Activated CD4-positive, CD25-positive, alpha-beta regulatory T cell treated with anti-CD3 and anti-CD28 coated beads, Interleukin-2, amount 50 U/mL, for 16 hours (primary cell): ENCODE measurements at regions not wholly inside any gene's neighbourhood (a gene's known extent, or its start where the extent isn't known, plus 50 kb on each side); places are given as distances from the start of the nearest gene placed in this dataset.

Experiments used
- DNase-seq: peaks from one replicate; pipeline ENCODE4 v3.0.0-alpha.2; 2020; ENCODE audit warnings: low read depth, low spot score

DNA sequence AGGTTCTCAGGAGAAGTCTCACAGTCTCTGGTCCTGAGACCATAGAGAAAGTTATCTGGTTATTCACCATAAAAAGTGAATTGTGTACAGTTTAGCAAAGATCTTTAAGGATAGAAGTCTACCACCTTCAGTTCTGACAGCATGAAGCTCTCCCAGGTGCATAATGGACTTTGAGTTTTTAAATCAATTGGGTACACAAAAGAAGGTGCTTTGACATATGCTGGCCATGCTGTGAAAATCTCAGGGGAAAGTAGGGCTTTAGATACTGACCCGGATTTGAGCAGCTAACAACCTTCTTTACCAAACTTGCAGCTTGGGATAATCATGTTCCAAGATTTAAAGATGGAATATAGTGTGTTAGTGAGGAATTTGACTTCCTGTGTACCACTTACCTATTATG is 264.2 kb downstream of the ZSWIM6 start:
- no peak for DNase-seq

- no peak for DNase-seq
Measured at GRCh38 chr5:61597684-61598083, 265.6 kb downstream of the ZSWIM6 start.

GRCh38 chr5:61598126-61598525 is 266.1 kb downstream of the ZSWIM6 start:
- DNase-seq = no peak

DNA sequence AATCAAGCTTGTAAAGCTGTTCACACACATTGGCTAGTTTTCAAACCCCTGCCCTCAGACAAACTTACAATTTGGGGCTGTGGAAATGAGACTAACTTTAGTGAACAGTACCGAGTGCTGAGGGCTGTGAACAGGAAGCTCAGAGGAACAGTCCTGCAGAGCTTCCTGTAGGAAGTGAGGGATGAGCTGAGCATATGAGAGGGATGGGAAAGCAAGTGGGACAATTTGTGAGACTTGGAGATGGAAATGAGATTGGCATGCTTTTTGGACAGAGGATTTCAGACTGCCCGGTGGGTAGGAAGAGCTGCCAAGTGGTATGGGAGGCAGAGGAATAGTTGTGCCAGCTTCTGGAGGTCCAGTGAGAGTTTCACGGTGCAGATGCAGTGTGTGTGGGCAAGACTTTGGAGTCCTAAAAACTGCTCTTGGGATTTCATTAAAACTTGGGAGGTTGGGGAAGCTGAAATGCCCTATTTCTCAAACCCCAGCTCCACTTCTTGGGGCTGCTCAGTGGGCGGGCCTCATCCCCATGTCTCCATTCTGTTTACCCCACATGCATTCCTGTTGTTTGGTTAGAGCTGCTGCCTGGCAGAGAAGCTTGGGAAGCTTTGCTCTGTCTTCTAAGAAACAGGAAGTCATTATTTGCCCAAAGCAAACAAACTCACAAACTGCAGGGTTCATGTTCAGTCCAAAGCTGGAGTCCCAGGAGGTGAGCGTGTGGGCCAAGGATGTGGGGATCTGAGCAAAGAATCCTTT is 267.5 kb downstream of the ZSWIM6 start:
- DNase-seq = no peak

DNA sequence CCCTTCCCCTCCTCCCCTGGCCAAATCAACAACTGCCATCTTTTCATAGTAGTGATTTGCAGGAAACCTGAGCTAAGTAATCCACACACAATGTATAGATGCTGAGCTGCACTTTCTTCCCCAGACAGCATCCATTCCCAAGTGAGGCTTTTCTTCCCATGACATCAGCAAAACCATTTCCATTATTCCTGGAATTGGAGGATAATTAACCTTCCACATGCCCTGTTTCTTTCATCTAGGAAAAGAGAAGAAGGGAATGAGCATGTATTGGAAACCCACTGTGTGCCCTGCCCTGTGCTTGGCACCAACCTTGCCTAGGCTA is 268.0 kb downstream of the ZSWIM6 start:
- DNase-seq = no peak

- no peak for DNase-seq
Measured at GRCh38 chr5:61600945-61601511, 269.0 kb downstream of the ZSWIM6 start.

- DNase-seq = no peak
Measured at GRCh38 chr5:61603211-61603908, 271.3 kb downstream of the ZSWIM6 start.

- no peak for DNase-seq
Measured at GRCh38 chr5:61604076-61605025, 272.3 kb downstream of the ZSWIM6 start.

DNA sequence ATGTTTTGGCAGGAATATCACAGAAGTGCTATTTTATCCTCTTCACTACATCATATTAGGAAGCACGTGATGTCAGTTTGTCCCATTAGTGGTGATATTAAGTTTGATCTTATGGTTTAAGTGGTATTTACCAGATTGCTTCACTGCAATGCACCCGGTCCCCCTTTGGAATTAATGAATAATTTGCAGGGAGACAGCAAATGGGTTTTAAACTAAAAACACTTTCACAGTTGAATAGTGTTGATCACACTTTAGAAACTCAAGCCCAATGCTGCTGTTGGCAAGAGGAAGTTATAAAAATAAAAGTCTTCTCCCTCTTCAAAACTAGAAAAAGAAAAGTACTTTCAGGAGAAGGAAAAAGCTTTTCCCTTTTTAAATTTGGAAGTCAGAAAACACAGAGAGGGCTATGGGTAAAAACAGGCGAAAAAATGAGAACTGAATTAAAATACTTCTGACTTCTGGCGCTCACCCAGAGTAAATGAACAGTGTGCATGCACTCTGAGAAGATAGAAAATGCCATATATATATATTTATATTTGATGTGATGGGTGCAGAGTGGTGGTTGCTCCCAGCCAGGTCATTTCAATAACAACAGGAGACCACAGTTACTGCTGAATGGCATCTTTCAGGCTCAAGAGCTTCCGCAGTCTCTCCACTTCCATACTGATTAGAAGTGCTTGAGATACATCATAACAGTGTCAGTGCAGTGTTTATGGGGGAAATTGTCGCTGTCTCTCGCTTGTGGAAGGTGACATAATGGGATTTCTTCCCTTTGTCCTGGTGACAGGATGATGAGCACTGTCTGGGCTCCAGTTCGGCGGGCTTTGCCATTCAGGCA is 278.0 kb downstream of the ZSWIM6 start:
- DNase-seq = no peak

DNA sequence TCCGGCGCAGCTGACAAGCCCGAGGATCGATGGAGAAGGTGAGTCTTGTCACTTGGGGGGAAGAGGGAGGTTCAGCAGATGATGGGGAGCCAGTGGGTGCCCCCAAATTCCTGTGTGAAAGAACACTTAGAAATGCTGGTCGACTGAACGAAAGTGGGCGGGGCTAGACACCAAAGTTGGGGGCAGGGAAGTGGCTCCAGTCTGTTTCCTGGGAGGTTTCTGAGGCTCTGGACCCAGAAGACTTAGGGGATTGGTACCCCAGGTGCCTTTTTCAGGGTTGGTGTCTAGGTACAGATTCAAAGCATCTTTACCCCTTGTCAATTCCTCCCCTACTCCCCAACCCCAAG is 278.6 kb downstream of the ZSWIM6 start:
- no peak for DNase-seq

GRCh38 chr5:61612431-61612830 is 280.4 kb downstream of the ZSWIM6 start:
- no peak for DNase-seq

DNA sequence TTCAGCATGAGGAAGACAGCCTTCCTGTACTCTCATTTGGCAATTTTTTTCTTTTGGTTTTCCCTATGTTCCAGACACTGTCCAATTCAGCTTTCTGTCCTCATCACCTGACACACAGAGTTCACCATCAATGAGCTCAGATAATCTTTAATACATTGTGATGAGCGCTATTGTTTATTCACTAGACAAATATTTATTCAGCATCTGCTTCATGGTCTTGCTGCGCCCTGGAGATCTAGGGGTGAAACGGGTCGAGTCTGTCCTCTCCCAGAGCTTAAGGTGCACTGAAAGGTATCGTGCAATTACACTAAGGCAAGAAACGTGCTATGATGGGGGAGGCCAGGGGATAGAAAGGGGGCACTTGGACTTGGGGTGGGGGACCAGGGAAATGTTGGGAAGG is 281.6 kb downstream of the ZSWIM6 start:
- DNase-seq = no peak

GRCh38 chr5:61614606-61615005 is 282.5 kb downstream of the ZSWIM6 start:
- DNase-seq = no peak

DNA sequence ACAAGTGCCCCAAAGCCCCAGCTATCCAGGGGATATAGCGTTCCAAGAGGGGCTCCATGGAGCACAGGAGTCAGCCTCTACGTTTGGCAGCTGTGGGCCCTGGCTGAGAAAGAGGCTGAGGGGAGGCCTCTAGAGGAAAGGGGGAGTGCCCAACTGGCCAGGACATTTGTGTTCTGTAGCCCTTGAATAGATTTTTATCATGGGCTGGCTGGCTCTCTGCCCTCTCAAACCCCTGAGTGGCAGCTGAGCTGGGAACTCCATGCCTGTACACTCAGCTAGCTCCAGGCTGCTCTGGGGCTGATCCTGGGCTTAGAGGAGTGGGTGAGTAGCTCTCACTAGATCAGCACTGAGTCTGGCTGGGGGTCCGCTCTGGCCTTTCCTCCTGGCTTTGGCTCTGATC is 285.0 kb downstream of the ZSWIM6 start:
- no peak for DNase-seq

- DNase-seq = no peak
Measured at GRCh38 chr5:61617995-61618525, 286.0 kb downstream of the ZSWIM6 start.

DNA sequence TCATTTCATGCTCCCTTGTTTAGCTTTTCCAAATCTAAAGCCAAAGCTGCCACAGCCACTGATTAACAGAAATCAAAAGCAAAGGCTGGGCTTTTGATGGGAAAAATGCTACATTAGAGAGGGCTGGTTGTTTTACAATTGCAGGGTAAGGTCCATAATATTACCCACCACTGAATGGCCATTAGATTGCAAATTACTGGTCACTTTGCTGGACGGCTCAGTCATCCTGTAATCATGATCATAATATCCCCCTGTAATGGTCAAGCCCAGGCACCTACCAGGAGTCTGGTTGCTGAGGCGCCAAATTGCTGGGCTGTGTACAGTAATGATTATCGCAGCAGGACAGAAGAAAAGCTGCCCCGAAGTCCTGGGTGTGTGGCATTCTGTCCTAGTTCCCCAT is 286.5 kb downstream of the ZSWIM6 start:
- no peak for DNase-seq

DNA sequence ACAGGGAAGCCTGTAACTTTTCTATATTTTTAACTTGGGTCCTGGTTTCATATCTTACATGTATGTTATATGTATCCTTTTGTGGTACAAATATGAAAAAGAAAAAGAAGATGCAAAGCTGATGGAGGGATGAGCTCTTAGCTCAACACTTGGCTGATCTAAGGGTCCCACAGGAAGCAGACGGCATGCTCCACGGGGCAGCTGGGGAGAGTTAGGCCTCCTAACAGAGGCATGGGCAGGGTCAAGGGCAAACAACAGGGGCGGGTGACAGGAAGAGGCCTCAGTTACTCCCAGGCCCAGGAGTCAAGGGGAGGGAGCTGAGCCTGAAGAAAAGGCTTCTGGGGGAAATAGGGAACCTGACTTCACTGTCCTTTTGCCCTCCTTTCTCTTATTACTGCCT is 287.2 kb downstream of the ZSWIM6 start:
- no peak for DNase-seq

DNA sequence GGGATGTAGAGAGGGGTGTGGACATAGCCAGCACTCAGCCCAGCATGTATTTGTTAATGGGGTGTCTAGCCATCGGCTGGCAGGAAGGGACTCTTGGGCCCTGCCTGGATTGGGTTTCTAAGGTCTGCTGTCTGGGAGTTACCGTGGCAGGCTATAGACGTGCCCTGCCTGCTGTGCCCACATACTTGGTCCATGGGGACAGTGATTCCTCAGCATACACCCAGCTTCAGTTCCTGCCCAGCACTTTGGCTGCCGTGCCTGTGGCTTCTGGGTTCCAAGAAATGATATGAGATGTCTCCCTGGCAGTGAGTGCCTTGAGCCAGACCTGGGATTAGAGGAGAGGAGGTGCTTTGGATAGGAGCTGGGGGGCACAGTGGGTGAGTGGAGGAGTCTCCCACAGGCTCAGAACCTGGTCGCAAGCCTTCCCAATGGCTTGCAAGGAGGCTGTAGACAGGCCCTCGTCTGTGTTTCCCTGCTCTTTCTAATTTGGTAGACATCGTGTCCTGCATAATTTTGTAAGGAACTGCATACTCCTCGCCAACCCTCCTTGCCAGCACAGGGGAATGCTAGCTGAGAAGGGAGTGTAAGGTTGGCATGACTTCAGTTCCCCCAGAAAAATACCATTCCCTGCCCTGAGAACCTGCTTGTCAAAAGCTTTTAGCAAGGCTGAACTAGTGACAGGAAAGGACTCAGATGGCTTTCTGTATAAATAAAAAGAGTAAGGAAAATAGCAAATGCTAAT is 287.9 kb downstream of the ZSWIM6 start:
- no peak for DNase-seq

GRCh38 chr5:61620699-61621182 is 288.7 kb downstream of the ZSWIM6 start:
- DNase-seq = no peak

DNA sequence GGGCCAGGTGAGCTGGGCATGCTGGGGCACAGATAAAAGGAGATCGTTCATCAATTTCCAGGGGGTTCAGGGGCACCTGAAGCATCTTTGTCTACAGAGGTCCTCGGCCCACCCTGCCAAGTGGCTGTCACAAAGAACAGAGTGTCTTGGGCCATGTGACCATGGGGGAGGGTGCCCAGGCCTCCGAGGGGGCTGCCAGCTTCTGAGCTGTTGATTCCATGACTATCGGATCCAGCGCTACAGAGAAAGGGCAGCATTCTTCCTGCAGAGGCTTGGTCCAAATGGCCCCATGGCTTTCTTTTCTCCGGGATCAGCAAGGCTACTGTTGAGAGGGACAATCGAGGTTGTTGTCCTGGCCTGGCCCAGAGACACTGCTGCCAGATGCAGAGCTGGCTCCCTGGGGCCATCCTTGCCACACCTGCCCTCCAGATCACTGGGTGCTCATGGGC is 289.2 kb downstream of the ZSWIM6 start:
- no peak for DNase-seq
